HEK293 (cell line): ENCODE measurements at regions not wholly inside any gene's neighbourhood (a gene's known extent, or its start where the extent isn't known, plus 50 kb on each side); places are given as distances from the start of the nearest gene placed in this dataset.

Experiments used
- CTCF ChIA-PET: fragments of 350-600 bp; formaldehyde crosslinking; extraction: SDS; loops from one replicate; lab custom pipeline; 2021; ENCODE audit warnings: antibody characterized with exemption; lab: Yijun Ruan, JAX
- POLR2A ChIA-PET: fragments of 300-600 bp; formaldehyde crosslinking; extraction: SDS; loops from one replicate; lab custom pipeline; 2020; ENCODE audit warnings: antibody characterized with exemption, inconsistent platforms; lab: Yijun Ruan, JAX
- H3K27ac ChIP-seq: fragments of 200-500 bp; sonication (Bioruptor generic); 2 replicates; pipeline ENCODE4 v1.5.1; 2014; ENCODE audit warnings: low read depth, low read length, control low read depth, inconsistent platforms; ENCODE audit errors: extremely low read depth
- H3K36me3 ChIP-seq, 2 experiments: fragments of 200-500 bp in 1 of 2; sonication (Bioruptor generic) in 1 of 2; 1 replicate in 1 of 2; 2 replicates in 1 of 2; pipeline ENCODE4 v1.5.1; 2014 to 2017; ENCODE audit warnings: inconsistent platforms in 2 of 2, low read length in 2 of 2; ENCODE audit not compliant: control insufficient read depth in 2 of 2, insufficient read depth in 1 of 2
- H3K4me1 ChIP-seq: fragments of 200-500 bp; sonication (Bioruptor generic); 2 replicates; pipeline ENCODE4 v1.5.1; 2014; ENCODE audit warnings: mild to moderate bottlenecking, low read length, inconsistent platforms; ENCODE audit not compliant: control insufficient read depth, insufficient read depth
- H3K4me3 ChIP-seq: 2 replicates; pipeline ENCODE4 v1.5.1; 2011; ENCODE audit warnings: low read depth, mild to moderate bottlenecking, control low read depth, low read length, moderate library complexity
- H3K9me3 ChIP-seq: fragments of 200-500 bp; sonication (Bioruptor generic); 2 replicates; pipeline ENCODE4 v1.5.1; 2014; ENCODE audit warnings: low read depth, low read length, inconsistent platforms; ENCODE audit not compliant: control insufficient read depth, insufficient read depth
- BCL6B ChIP-seq: fragments of 450-650 bp; formaldehyde crosslinking; IDR thresholded peaks from 2 replicates; pipeline ENCODE4 v1.5.1; 2017; ENCODE audit warnings: missing biosample characterization, missing genetic modification characterization
- HOXA7 ChIP-seq: sonication (generic); formaldehyde crosslinking; IDR thresholded peaks from 2 replicates; pipeline ENCODE4 v1.8.1; 2022; ENCODE audit warnings: missing genetic modification reagents, borderline replicate concordance
- KLF1 ChIP-seq: fragments of 450-650 bp; formaldehyde crosslinking; IDR thresholded peaks from 2 replicates; pipeline ENCODE4 v1.5.1; 2016; ENCODE audit warnings: missing biosample characterization, missing genetic modification characterization
- MYNN ChIP-seq: fragments of 450-650 bp; formaldehyde crosslinking; IDR thresholded peaks from 2 replicates; pipeline ENCODE4 v1.5.1; 2016; ENCODE audit warnings: missing biosample characterization, missing genetic modification characterization, borderline replicate concordance
- RBAK ChIP-seq: fragments of 450-650 bp; formaldehyde crosslinking; IDR thresholded peaks from 2 replicates; pipeline ENCODE4 v1.5.1; 2016; ENCODE audit warnings: missing biosample characterization, missing genetic modification characterization
- ZBTB21 ChIP-seq: fragments of 450-650 bp; formaldehyde crosslinking; IDR thresholded peaks from 2 replicates; pipeline ENCODE4 v1.5.1; 2017; ENCODE audit warnings: missing biosample characterization, missing genetic modification characterization
- ZFP3 ChIP-seq: fragments of 450-650 bp; formaldehyde crosslinking; IDR thresholded peaks from 2 replicates; pipeline ENCODE4 v1.5.1; 2016; ENCODE audit warnings: low read depth, missing biosample characterization, missing genetic modification characterization
- ZNF10 ChIP-seq: fragments of 450-650 bp; formaldehyde crosslinking; IDR thresholded peaks from 2 replicates; pipeline ENCODE4 v1.5.1; 2017; ENCODE audit warnings: missing biosample characterization, missing genetic modification characterization
- ZNF114 ChIP-seq: fragments of 450-650 bp; formaldehyde crosslinking; IDR thresholded peaks from 2 replicates; pipeline ENCODE4 v1.5.0; 2017; ENCODE audit warnings: missing biosample characterization, missing genetic modification characterization
- ZNF133 ChIP-seq: fragments of 450-650 bp; formaldehyde crosslinking; IDR thresholded peaks from 2 replicates; pipeline ENCODE4 v1.5.1; 2016; ENCODE audit warnings: missing biosample characterization, missing genetic modification characterization
- ZNF19 ChIP-seq: fragments of 450-650 bp; formaldehyde crosslinking; IDR thresholded peaks from 2 replicates; pipeline ENCODE4; 2016; ENCODE audit warnings: missing biosample characterization, missing genetic modification characterization, low read depth
- ZNF211 ChIP-seq: fragments of 450-650 bp; formaldehyde crosslinking; IDR thresholded peaks from 2 replicates; pipeline ENCODE4 v1.5.1; 2016; ENCODE audit warnings: low read depth, missing biosample characterization, missing genetic modification characterization
- ZNF280C ChIP-seq: fragments of 450-650 bp; formaldehyde crosslinking; IDR thresholded peaks from 2 replicates; pipeline ENCODE4 v1.5.1; 2016; ENCODE audit warnings: missing biosample characterization, missing genetic modification characterization
- ZNF280D ChIP-seq: fragments of 450-650 bp; formaldehyde crosslinking; IDR thresholded peaks from 2 replicates; pipeline ENCODE4 v1.5.1; 2016; ENCODE audit warnings: missing biosample characterization, missing genetic modification characterization
- ZNF302 ChIP-seq: fragments of 450-650 bp; formaldehyde crosslinking; IDR thresholded peaks from 2 replicates; pipeline ENCODE4 v1.5.1; 2016; ENCODE audit warnings: missing biosample characterization, missing genetic modification characterization, low read depth
- ZNF341 ChIP-seq: fragments of 450-650 bp; formaldehyde crosslinking; IDR thresholded peaks from 2 replicates; pipeline ENCODE4; 2016; ENCODE audit warnings: low read depth, missing biosample characterization, missing genetic modification characterization
- ZNF426 ChIP-seq: fragments of 450-650 bp; formaldehyde crosslinking; IDR thresholded peaks from 2 replicates; pipeline ENCODE4 v1.5.1; 2017; ENCODE audit warnings: missing biosample characterization, missing genetic modification characterization, mild to moderate bottlenecking, inconsistent platforms, moderate library complexity
- ZNF600 ChIP-seq: fragments of 450-650 bp; formaldehyde crosslinking; IDR thresholded peaks from 2 replicates; pipeline ENCODE4 v1.5.1; 2016; ENCODE audit warnings: missing biosample characterization, missing genetic modification characterization
- ZNF610 ChIP-seq: fragments of 450-650 bp; formaldehyde crosslinking; IDR thresholded peaks from 2 replicates; pipeline ENCODE4 v1.5.1; 2016; ENCODE audit warnings: missing biosample characterization, missing genetic modification characterization, borderline replicate concordance
- ZNF623 ChIP-seq: fragments of 450-650 bp; formaldehyde crosslinking; IDR thresholded peaks from 2 replicates; pipeline ENCODE4 v1.5.1; 2016; ENCODE audit warnings: missing biosample characterization, missing genetic modification characterization
- ZNF658 ChIP-seq: fragments of 450-650 bp; formaldehyde crosslinking; IDR thresholded peaks from 2 replicates; pipeline ENCODE4; 2016; ENCODE audit warnings: missing biosample characterization, missing genetic modification characterization
- TF ChIP-seq, protein P1 (sequence below): fragments of 450-650 bp; formaldehyde crosslinking; IDR thresholded peaks from 2 replicates; pipeline ENCODE4 v1.5.1; 2017; ENCODE audit warnings: missing biosample characterization, missing genetic modification characterization
- TF ChIP-seq, protein P2 (sequence below): fragments of 450-650 bp; formaldehyde crosslinking; IDR thresholded peaks from 2 replicates; pipeline ENCODE4 v1.5.1; 2016; ENCODE audit warnings: missing biosample characterization, missing genetic modification characterization
- TF ChIP-seq, protein P3 (sequence below): fragments of 450-650 bp; formaldehyde crosslinking; IDR thresholded peaks from 2 replicates; pipeline ENCODE4 v1.5.1; 2016; ENCODE audit warnings: missing biosample characterization, missing genetic modification characterization

DNA sequence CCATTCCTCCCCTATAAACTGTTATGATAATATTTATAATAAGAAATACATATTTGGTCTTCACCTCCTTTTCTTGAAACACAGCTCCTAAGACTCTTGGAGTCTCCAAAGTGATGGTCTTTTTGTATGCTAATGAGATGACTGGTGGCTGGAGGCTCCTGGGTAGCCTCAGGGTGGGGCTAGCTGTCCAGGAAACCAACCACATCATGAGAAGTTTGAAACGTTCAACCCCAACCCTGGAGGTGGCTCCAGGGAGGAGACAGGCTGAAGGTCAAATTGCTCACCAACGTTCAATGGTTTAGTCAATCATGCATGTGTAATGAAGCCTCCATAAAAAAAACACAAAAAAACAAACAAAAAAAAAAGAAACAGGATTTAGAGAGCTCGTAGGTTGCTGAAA lies 298.7 kb upstream of the MGAT5 start:
- TF ChIP-seq ZNF10 (tag by site-specific recombination) (no peak), ZNF133 (no peak), ZNF211 (tag by site-specific recombination) (no peak), ZNF114 (tag by site-specific recombination) (no peak), ZNF19 (no peak), ZNF341 (tag by site-specific recombination) (no peak), ZNF600 (tag by site-specific recombination) (no peak), ZFP3 (tag by site-specific recombination) (no peak), KLF1 (no peak), ZNF302 (tag by site-specific recombination) (no peak), ZNF610 (tag by site-specific recombination) (no peak), ZBTB21 (no peak), ZNF280C (tag by site-specific recombination) (no peak), ZNF658 (no peak), ZNF623 (tag by site-specific recombination) (no peak), ZNF426 (tag by site-specific recombination) (no peak), RBAK (tag by site-specific recombination) (no peak)
- TF ChIP-seq, protein P1, sequence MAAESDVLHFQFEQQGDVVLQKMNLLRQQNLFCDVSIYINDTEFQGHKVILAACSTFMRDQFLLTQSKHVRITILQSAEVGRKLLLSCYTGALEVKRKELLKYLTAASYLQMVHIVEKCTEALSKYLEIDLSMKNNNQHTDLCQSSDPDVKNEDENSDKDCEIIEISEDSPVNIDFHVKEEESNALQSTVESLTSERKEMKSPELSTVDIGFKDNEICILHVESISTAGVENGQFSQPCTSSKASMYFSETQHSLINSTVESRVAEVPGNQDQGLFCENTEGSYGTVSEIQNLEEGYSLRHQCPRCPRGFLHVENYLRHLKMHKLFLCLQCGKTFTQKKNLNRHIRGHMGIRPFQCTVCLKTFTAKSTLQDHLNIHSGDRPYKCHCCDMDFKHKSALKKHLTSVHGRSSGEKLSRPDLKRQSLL (tag by site-specific recombination): no peak
- TF ChIP-seq, protein P2, sequence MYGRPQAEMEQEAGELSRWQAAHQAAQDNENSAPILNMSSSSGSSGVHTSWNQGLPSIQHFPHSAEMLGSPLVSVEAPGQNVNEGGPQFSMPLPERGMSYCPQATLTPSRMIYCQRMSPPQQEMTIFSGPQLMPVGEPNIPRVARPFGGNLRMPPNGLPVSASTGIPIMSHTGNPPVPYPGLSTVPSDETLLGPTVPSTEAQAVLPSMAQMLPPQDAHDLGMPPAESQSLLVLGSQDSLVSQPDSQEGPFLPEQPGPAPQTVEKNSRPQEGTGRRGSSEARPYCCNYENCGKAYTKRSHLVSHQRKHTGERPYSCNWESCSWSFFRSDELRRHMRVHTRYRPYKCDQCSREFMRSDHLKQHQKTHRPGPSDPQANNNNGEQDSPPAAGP: no peak
- TF ChIP-seq, all 188 proteins: peak for 0
- Histone ChIP-seq H3K36me3 (no peaks in the 10 kb centered on the region), H3K27ac (no peak overlapping the region), H3K4me3 (no peak overlapping the region), H3K9me3 (no peaks in the 10 kb centered on the region), H3K4me1 (no peaks in the 10 kb centered on the region)
- ChIA-PET POLR2A (no interaction called here), CTCF (interaction anchor here (0.6 kb wide), 1 partner anchor 155 kb away, joined by 3 read pairs; no protein-coding TSS in a partner anchor)

DNA sequence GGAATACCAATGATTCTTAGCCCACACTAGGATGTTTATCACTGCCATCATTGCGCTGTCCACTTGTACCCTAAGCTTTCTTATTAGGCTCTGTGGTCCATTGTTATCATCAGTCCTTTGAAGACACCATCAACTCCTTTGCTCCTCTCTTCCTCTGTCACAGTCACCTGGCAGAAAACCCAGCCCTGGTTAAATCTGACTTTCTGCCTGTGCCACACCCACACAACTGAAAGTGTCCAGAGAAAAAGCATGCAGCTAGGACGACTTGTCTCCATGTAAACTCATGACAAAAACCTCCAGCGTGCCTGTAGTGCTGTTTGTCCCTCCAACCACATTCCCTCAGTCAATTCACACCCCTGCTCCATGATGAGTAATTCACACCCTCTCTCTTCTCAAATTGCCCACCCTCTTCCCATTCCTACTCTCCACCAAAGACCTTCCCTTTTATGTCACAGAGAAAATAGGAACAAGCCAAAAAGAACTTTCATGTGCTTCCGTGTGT lies 297.4 kb upstream of the MGAT5 start:
- no peak overlapping the region for H3K27ac ChIP-seq
- TF ChIP-seq, protein P3, sequence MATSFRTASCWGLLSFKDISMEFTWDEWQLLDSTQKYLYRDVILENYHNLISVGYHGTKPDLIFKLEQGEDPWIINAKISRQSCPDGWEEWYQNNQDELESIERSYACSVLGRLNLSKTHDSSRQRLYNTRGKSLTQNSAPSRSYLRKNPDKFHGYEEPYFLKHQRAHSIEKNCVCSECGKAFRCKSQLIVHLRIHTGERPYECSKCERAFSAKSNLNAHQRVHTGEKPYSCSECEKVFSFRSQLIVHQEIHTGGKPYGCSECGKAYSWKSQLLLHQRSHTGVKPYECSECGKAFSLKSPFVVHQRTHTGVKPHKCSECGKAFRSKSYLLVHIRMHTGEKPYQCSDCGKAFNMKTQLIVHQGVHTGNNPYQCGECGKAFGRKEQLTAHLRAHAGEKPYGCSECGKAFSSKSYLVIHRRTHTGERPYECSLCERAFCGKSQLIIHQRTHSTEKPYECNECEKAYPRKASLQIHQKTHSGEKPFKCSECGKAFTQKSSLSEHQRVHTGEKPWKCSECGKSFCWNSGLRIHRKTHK: no peak
- TF ChIP-seq BCL6B (tag by site-specific recombination) (no peak), ZNF280D (tag by site-specific recombination) (no peak), HOXA7 (CRISPR knock-in tag) (no peak), MYNN (tag by site-specific recombination) (no peak), ZNF658 (no peak)
- POLR2A ChIA-PET: no interaction called here
- CTCF ChIA-PET: no interaction called here
- no peak overlapping the region for H3K4me3 ChIP-seq
- no peaks in the 10 kb centered on the region for H3K4me1 ChIP-seq
- no peaks in the 10 kb centered on the region for H3K9me3 ChIP-seq
- no peaks in the 10 kb centered on the region for H3K36me3 ChIP-seq
